GM21390 (cell line): ENCODE measurements at regions not wholly inside any gene's neighbourhood (a gene's known extent, or its start where the extent isn't known, plus 50 kb on each side); places are given as distances from the start of the nearest gene placed in this dataset.
"Not testable (repeated sequence)": the region's sequence is repeated elsewhere in the genome, so short reads cannot be mapped to it uniquely, and the experiment has no call there.

Experiments used
- ATAC-seq: cut with Tn5 transposase; IDR thresholded peaks from one replicate; pipeline ENCODE4 v1.9.1; 2021; ENCODE audit not compliant: unreplicated experiment

- no peak for ATAC-seq
Observed at GRCh38 chr10:63773962-63774361, 252.8 kb downstream of the REEP3 start.

GRCh38 chr10:63780101-63780500 lies 258.9 kb downstream of the REEP3 start:
- ATAC-seq: no peak

- ATAC-seq: no peak
Observed at GRCh38 chr10:63781226-63781625, 260.0 kb downstream of the REEP3 start.

- no peak for ATAC-seq
Observed at GRCh38 chr10:63783882-63784281, 262.7 kb downstream of the REEP3 start.

- no peak for ATAC-seq
Observed at GRCh38 chr10:63788152-63788821, 267.1 kb downstream of the REEP3 start.

GRCh38 chr10:63795094-63795860 lies 274.1 kb downstream of the REEP3 start:
- ATAC-seq: no peak

GRCh38 chr10:63798599-63799498 lies 277.6 kb downstream of the REEP3 start:
- no peak for ATAC-seq

- no peak for ATAC-seq
Observed at GRCh38 chr10:63799521-63800300, 278.5 kb downstream of the REEP3 start.

GRCh38 chr10:63801166-63801565 lies 280.0 kb downstream of the REEP3 start:
- ATAC-seq: no peak

GRCh38 chr10:63806330-63806729 lies 285.1 kb downstream of the REEP3 start:
- no peak for ATAC-seq

GRCh38 chr10:63812501-63812900 lies 291.3 kb downstream of the REEP3 start:
- ATAC-seq: no peak

GRCh38 chr10:63819753-63820329 lies 298.6 kb downstream of the REEP3 start:
- ATAC-seq: no peak

GRCh38 chr10:63822496-63822895 lies 301.3 kb downstream of the REEP3 start:
- ATAC-seq: no peak

GRCh38 chr10:63825111-63825510 lies 303.9 kb downstream of the REEP3 start:
- ATAC-seq: no peak

- no peak for ATAC-seq
Observed at GRCh38 chr10:63825766-63826165, 304.6 kb downstream of the REEP3 start.

GRCh38 chr10:63827018-63827417 lies 305.8 kb downstream of the REEP3 start:
- ATAC-seq: not testable (repeated sequence)

- no peak for ATAC-seq
Observed at GRCh38 chr10:63829020-63829419, 307.8 kb downstream of the REEP3 start.

- ATAC-seq: no peak
Observed at GRCh38 chr10:63829573-63830149, 308.5 kb downstream of the REEP3 start.

- ATAC-seq: no peak
Observed at GRCh38 chr10:63832686-63833085, 311.5 kb downstream of the REEP3 start.
